Kidney (tissue), 13 donors: ENCODE measurements at regions not wholly inside any gene's neighbourhood (a gene's known extent, or its start where the extent isn't known, plus 50 kb on each side); places are given as distances from the start of the nearest gene placed in this dataset.

Experiments used
- DNase-seq, 5 donors: peaks; one replicate each; pipeline ENCODE4 v3.0.0-alpha.2; 2013 to 2020
- FAIRE-seq: peaks from 2 replicates; lab custom pipeline; 2012; peaks lifted over from hg19 to GRCh38; lab: Jason Lieb, UNC
- H3K27ac ChIP-seq, 2 donors: one replicate each; pipeline ENCODE4 v1.7.0; 2013; ENCODE audit warnings: low read depth in 2 of 2, low read length in 2 of 2, inconsistent platforms in 1 of 2
- H3K27me3 ChIP-seq: one replicate; pipeline ENCODE4 v1.7.1; 2013; ENCODE audit warnings: low read length, inconsistent platforms; ENCODE audit not compliant: control insufficient read depth, insufficient read depth
- H3K36me3 ChIP-seq, 3 donors: one replicate each; pipeline versions ENCODE4 v1.7.0 to v1.7.1; 2013; ENCODE audit warnings: low read length in 3 of 3, control low read depth in 1 of 3, inconsistent platforms in 1 of 3; ENCODE audit not compliant: insufficient read depth in 3 of 3, control insufficient read depth in 2 of 3
- H3K4me1 ChIP-seq, 3 donors: one replicate each; pipeline versions ENCODE4 v1.7.0 to v1.7.1; 2013; ENCODE audit warnings: low read length in 3 of 3, inconsistent platforms in 1 of 3, low read depth in 1 of 3; ENCODE audit not compliant: control insufficient read depth in 2 of 3, insufficient read depth in 2 of 3
- H3K4me3 ChIP-seq, 3 donors: one replicate each; pipeline versions ENCODE4 v1.7.0 to v1.8.1; 2013; ENCODE audit warnings: low read length in 3 of 3, control low read depth in 1 of 3, inconsistent platforms in 1 of 3
- H3K9ac ChIP-seq, 3 donors: one replicate each; pipeline versions ENCODE4 v1.7.0 to v1.7.1; 2013; ENCODE audit warnings: low read length in 3 of 3, control low read depth in 1 of 3, inconsistent platforms in 1 of 3
- H3K9me3 ChIP-seq, 3 donors: one replicate each; pipeline versions ENCODE4 v1.7.0 to v1.7.1; 2013; ENCODE audit warnings: low read length in 3 of 3, control low read depth in 1 of 3, inconsistent platforms in 1 of 3; ENCODE audit not compliant: control insufficient read depth in 2 of 3, insufficient read depth in 1 of 3
- CTCF ChIP-seq: IDR thresholded peaks from 3 replicates; pipeline ENCODE4 v1.5.1; 2012; ENCODE audit warnings: mild to moderate bottlenecking, moderate library complexity, borderline replicate concordance; ENCODE audit not compliant: insufficient read depth; ENCODE audit errors: extremely low read depth
- intact Hi-C: fragments of 100-400 bp; cut with DNase I; formaldehyde crosslinking; loops from one replicate; pipeline ENCODE4 v1.11.1; 2022
- donor health status: control.
- donor health status: control.
- donor health status: control.
- donor health status: control.
- donor health status: control.
- donor health status: DM: yes; HTN: yes; CAD: no.
- donor health status: Normal renal cell carcinoma (clear cell type).

DNA sequence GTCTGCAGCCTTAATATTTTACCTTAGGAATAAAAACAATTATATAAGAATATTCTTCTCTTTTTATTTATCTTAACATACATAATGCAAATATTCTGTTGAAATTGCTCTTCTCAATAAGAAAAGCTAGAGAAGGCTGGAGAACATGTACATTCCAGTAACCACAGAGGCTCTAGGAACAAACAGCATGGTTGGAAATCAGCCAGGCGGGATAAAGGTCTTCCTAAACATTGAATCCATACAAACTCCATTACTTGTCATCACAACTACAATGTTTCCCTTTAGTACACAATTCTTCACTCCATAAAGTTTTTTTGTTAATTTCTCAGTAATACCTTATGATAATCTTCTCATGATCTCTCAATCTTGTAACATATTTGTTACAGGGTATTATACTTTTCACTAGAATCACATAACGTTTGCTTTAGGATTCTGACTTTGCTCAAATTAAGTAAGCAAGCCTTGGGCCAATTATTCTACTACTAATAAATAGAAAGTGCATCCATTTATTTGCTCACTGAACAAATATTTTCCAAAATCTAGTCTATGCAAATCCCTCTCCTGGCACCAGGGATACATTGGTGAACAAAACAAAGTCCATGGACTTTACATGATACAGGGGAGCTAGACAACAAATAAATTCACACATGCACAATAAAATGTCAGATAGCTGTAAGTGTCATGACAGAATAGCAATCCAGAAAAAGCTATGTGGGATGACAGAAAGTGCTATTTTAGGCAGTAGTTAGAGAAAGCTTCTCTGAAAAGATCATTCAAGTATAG, 237.5 kb upstream of the TMTC1 start:
- no peak overlapping the region for H3K4me3 ChIP-seq
- no peaks in the 10 kb centered on the region for H3K36me3 ChIP-seq
- intact Hi-C loops = no loop called here
- H3K9ac ChIP-seq = no peak overlapping the region
- peak in 2 of 5 donors; percentile 48 to 69 for DNase-seq
- peaks cover 0 to 4% (median 3%) of the 10 kb centered on the region in 3 donors for H3K4me1 ChIP-seq
- FAIRE-seq = no peak
- TF ChIP-seq CTCF = no peak
- H3K27ac ChIP-seq = no peak overlapping the region
- H3K27me3 ChIP-seq = no peaks in the 10 kb centered on the region
- peaks cover 0 to 3% (median 0%) of the 10 kb centered on the region in 3 donors for H3K9me3 ChIP-seq

DNA sequence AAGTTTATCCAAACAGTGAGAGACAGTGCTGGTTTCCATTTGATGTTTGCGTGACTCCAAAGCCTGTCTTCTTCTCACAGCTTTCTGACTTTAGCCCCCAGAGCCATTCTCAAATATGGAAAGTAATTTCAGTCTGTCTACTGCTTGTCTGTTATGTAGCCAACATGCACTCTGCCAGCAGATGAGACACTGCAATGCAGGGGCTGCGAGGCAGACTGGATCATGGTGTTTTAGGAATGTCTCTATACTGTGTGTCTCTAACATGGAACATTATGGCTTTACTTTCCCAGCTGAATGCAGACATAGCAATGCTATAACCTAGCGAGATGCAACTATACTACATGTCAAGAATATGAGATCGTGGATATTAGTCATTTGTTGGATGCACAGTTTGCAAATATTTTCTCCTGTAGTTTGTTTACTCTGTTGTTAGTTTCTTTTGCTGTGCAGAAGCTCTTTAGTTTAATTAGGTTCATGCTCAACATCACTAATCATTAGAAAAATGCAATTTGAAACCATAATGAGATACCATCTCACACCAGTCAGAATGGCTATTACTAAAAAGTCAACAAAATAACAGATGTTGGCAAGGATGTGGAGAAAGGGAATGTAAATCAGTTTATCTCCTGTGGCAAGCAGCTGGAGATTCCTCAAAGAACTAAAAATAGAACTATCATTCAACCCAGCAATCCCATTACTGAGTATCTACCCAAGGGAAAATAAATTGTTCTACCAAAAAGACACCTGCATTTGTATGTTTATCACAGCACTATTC, 235.8 kb upstream of the TMTC1 start:
- DNase-seq = peak in 1 of 5 donors; percentile 19
- no peak for FAIRE-seq
- no peak overlapping the region for H3K9ac ChIP-seq
- no peaks in the 10 kb centered on the region for H3K36me3 ChIP-seq
- no peaks in the 10 kb centered on the region for H3K27me3 ChIP-seq
- no peak overlapping the region for H3K4me3 ChIP-seq
- no peak for TF ChIP-seq CTCF
- H3K27ac ChIP-seq = no peak overlapping the region
- peaks cover 0 to 3% (median 0%) of the 10 kb centered on the region in 3 donors for H3K9me3 ChIP-seq
- peaks cover 0 to 4% (median 3%) of the 10 kb centered on the region in 3 donors for H3K4me1 ChIP-seq
- intact Hi-C loops = no loop called here

DNA sequence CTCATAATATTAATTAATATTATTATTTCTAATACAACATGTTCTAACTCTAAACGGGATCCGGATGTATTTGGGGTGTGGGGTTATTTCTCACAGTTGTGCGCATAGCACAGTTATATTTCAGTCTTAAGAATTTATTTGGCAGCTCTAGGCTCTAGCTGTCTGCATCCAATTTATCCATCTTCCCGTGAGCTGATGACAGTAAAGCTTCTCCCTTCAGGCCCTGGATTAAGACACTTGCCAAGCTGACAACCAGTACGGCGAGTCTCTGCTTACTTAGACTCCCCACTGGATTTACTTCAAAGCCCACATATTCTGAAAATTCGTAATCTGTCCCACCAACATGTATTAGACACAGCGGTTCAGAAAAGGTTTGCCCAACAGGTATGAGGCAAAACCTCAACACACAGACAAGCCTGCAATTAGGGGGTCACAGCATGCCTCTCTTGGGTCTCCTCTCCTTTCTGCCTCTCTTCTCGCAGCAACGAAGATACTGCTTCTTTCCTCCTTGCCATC, 232.9 kb upstream of the TMTC1 start:
- H3K4me3 ChIP-seq = no peak overlapping the region
- FAIRE-seq = no peak
- H3K27me3 ChIP-seq = no peaks in the 10 kb centered on the region
- intact Hi-C loops = no loop called here
- peaks cover 0 to 4% (median 0%) of the 10 kb centered on the region in 3 donors for H3K4me1 ChIP-seq
- no peak for DNase-seq
- peaks cover 0 to 3% (median 0%) of the 10 kb centered on the region in 3 donors for H3K9me3 ChIP-seq
- no peak overlapping the region for H3K9ac ChIP-seq
- TF ChIP-seq CTCF = no peak
- H3K27ac ChIP-seq = no peak overlapping the region
- no peaks in the 10 kb centered on the region for H3K36me3 ChIP-seq
